Naive B cell (primary cell): ENCODE measurements at regions not wholly inside any gene's neighbourhood (a gene's known extent, or its start where the extent isn't known, plus 50 kb on each side); places are given as distances from the start of the nearest gene placed in this dataset.
"Not testable (repeated sequence)": the region's sequence is repeated elsewhere in the genome, so short reads cannot be mapped to it uniquely, and the experiment has no call there.

ENCODE experiments used
- ATAC-seq, 2 donors: fragments of 150-1000 bp; cut with Tn5 transposase; 2 replicates each; pipeline ENCODE4 v1.10.0; 2021; ENCODE audit warnings: low read depth in 2 of 2, mild to moderate bottlenecking in 2 of 2, moderate library complexity in 2 of 2
- DNase-seq: peaks from one replicate; pipeline ENCODE4 v3.0.0; 2022
- H3K27ac Mint-ChIP-seq, 6 donors: one replicate each; pipeline ENCODE4 v1.8.0; 2020 to 2022; ENCODE audit warnings: mild to moderate bottlenecking in 6 of 6, mixed read lengths in 6 of 6, moderate library complexity in 5 of 6, inconsistent platforms in 2 of 6
- H3K27me3 Mint-ChIP-seq, 3 donors: one replicate each; pipeline ENCODE4 v1.8.0; 2021 to 2022; ENCODE audit warnings: mixed read lengths in 3 of 3, mild to moderate bottlenecking in 1 of 3
- H3K36me3 Mint-ChIP-seq, 2 donors: one replicate each; pipeline ENCODE4 v1.8.0; 2020 to 2022; ENCODE audit warnings: mixed read lengths in 2 of 2, inconsistent platforms in 1 of 2, mild to moderate bottlenecking in 1 of 2
- H3K4me1 Mint-ChIP-seq, 3 donors: one replicate each; pipeline ENCODE4 v1.8.0; 2020 to 2022; ENCODE audit warnings: mixed read lengths in 3 of 3, inconsistent platforms in 1 of 3, mild to moderate bottlenecking in 1 of 3, moderate library complexity in 1 of 3
- H3K4me3 Mint-ChIP-seq, 8 donors: one replicate each; pipeline ENCODE4 v1.8.0; 2020 to 2022; ENCODE audit warnings: mild to moderate bottlenecking in 8 of 8, mixed read lengths in 8 of 8, moderate library complexity in 8 of 8, inconsistent platforms in 2 of 8
- H3K9me3 Mint-ChIP-seq, 7 donors: one replicate each; pipeline ENCODE4 v1.8.0; 2020 to 2022; ENCODE audit warnings: mixed read lengths in 7 of 7, mild to moderate bottlenecking in 5 of 7, inconsistent platforms in 2 of 7, moderate library complexity in 1 of 7

DNA sequence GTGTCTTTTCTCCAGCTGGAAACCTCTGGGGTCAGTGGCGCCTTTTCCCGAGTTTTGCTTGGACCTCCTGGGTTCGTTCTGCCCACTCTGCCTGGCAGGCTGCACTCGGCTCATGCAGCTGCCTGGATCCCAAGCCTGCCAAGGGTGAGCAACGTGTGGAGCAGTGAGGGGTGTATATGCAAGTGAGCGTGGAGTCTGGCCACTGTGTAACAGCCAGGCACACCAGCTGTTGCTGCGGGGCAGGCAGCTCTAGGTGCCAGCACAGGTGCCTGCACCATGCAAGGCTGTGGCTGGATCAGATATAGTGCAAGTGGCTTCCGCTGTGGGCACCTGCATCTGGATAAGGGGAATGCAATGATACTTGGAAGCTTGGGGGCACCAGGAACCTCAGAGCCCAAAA is 699.4 kb downstream of the SLITRK1 start:
- Mint-ChIP-seq H3K36me3 (no peaks in the 10 kb centered on the region), H3K27me3 (no peaks in the 10 kb centered on the region), H3K4me1 (no peaks in the 10 kb centered on the region), H3K4me3 (no peak overlapping the region), H3K27ac (no peak overlapping the region), H3K9me3 (peaks cover 0 to 8% (median 5%) of the 10 kb centered on the region in 7 donors)
- no peak for DNase-seq
- ATAC-seq: no peak

DNA sequence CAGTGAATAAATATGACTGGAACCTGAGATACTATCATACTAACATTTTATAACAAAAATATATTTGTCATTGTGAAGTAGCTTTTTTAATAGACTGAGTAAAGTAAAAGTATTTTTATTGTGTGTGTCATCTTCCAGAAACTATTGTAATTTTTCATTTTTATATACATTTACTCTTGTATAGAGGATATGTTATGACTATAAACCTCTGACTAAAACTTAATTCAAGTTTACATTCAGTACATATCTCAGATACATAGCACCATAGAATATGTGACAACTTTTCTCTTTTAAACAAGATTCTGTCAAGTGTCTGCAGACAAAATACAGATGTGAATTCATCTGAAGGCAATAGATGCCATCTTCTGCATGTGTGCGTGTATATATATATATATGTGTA is 704.3 kb downstream of the SLITRK1 start:
- peaks cover 0 to 9% (median 3%) of the 10 kb centered on the region in 7 donors for H3K9me3 Mint-ChIP-seq
- ATAC-seq (no peak), DNase-seq (no peak)
- H3K4me1 Mint-ChIP-seq: no peaks in the 10 kb centered on the region
- no peak overlapping the region for H3K27ac Mint-ChIP-seq
- H3K4me3 Mint-ChIP-seq: no peak overlapping the region
- no peaks in the 10 kb centered on the region for H3K27me3 Mint-ChIP-seq
- no peaks in the 10 kb centered on the region for H3K36me3 Mint-ChIP-seq

DNA sequence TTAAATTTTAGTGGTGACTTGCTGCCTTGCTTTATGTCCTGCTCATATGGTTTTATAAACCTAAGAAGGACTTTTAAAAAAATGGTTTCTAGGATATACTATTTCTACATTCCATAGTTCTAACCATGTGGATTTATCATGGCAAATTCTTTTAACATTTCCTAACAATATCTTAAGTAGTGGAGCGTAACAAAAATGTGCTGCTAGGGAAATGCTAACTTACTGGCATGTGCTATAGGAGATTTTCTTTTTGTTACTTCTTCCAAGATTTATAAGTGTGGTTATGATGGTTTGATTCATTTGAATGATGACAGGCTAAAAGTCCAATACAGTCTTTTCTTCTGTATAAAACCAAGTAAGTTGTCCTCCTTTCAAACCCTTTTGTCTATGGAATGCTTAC is 713.7 kb downstream of the SLITRK1 start:
- no peak overlapping the region for H3K4me3 Mint-ChIP-seq
- H3K4me1 Mint-ChIP-seq: no peaks in the 10 kb centered on the region
- H3K27me3 Mint-ChIP-seq: no peaks in the 10 kb centered on the region
- H3K36me3 Mint-ChIP-seq: no peaks in the 10 kb centered on the region
- DNase-seq (no peak), ATAC-seq (no peak)
- peaks cover 0 to 7% (median 3%) of the 10 kb centered on the region in 7 donors for H3K9me3 Mint-ChIP-seq
- no peak overlapping the region for H3K27ac Mint-ChIP-seq

DNA sequence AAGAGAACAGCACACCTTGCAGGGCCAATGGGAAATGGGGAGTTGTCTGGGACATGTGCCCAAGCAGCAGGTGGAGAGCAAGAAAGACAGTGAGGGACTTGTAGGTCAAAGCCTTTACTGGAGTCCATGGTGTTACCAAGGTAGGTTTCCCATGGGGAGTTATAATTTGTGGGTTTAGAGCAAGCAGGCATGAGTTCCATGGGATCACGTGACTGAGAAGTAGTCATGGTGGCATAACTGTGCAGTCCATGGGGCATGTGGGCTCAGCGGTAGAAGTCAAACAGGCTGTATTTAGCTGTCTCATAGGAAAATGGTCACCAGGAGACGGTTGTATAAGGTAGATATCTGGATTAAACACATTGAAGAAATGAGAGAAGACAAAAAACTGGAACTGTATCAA is 715.1 kb downstream of the SLITRK1 start:
- DNase-seq (no peak), ATAC-seq (no peak)
- H3K4me3 Mint-ChIP-seq: no peak overlapping the region
- H3K36me3 Mint-ChIP-seq: no peaks in the 10 kb centered on the region
- no peaks in the 10 kb centered on the region for H3K27me3 Mint-ChIP-seq
- H3K4me1 Mint-ChIP-seq: no peaks in the 10 kb centered on the region
- H3K9me3 Mint-ChIP-seq: peaks cover 0 to 5% (median 3%) of the 10 kb centered on the region in 7 donors
- no peak overlapping the region for H3K27ac Mint-ChIP-seq

DNA sequence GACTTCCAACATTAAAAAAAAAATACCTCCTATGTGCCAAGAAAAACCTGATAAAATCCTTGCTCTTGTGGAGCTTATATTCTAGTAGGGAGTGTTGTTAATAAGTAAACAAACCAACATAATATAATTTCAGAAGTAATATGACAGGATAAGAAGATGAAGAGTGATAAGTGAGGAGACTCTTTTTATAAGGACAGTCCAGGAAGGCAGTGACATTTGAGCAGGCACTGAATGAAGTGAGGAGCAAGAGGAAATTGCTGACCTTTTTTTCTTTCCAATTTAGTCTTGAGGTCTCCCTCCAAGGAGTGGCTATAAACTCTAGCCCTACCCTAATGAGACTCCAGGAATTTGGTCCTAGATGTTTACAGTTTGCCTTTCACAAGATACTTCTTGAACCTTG is 715.7 kb downstream of the SLITRK1 start:
- Mint-ChIP-seq H3K36me3 (no peaks in the 10 kb centered on the region), H3K27me3 (no peaks in the 10 kb centered on the region), H3K9me3 (peaks cover 0 to 5% (median 3%) of the 10 kb centered on the region in 7 donors), H3K4me3 (no peak overlapping the region), H3K4me1 (no peaks in the 10 kb centered on the region), H3K27ac (no peak overlapping the region)
- DNase-seq (no peak), ATAC-seq (no peak)

DNA sequence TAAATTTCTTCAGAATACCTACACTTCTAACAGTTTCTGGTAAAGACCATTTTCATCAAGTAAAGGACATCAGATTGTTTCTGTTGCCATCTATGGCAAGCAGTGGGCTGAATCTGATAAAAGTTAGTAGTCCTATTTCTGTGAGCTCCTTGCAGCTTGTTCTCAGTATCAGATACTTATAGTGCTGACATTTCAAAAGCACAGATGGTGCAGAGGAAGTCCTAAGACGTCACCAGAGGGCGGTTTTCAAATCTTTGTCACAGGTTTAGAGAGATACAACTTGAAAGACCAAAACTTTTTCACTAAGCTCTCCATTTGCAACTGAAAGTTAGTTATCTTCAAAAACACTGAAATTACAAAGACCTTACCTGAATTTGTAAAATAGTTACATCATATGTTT is 719.8 kb downstream of the SLITRK1 start:
- Mint-ChIP-seq H3K4me3 (no peak overlapping the region), H3K4me1 (no peaks in the 10 kb centered on the region), H3K9me3 (peaks cover 0 to 8% (median 3%) of the 10 kb centered on the region in 7 donors), H3K27ac (no peak overlapping the region), H3K27me3 (no peaks in the 10 kb centered on the region), H3K36me3 (no peaks in the 10 kb centered on the region)
- ATAC-seq: no peak
- no peak for DNase-seq

- no peak for DNase-seq
- no peaks in the 10 kb centered on the region for H3K4me1 Mint-ChIP-seq
- no peaks in the 10 kb centered on the region for H3K36me3 Mint-ChIP-seq
- ATAC-seq: no peak
- H3K27me3 Mint-ChIP-seq: no peaks in the 10 kb centered on the region
- H3K9me3 Mint-ChIP-seq: peaks cover 0 to 5% (median 0%) of the 10 kb centered on the region in 7 donors
- H3K27ac Mint-ChIP-seq: no peak overlapping the region
- no peak overlapping the region for H3K4me3 Mint-ChIP-seq
Observed at GRCh38 chr13:83153848-83154247, 728.4 kb downstream of the SLITRK1 start.

- Mint-ChIP-seq H3K36me3 (no peaks in the 10 kb centered on the region), H3K9me3 (peaks cover 0 to 5% (median 0%) of the 10 kb centered on the region in 7 donors), H3K27me3 (no peaks in the 10 kb centered on the region), H3K27ac (no peak overlapping the region), H3K4me1 (no peaks in the 10 kb centered on the region), H3K4me3 (no peak overlapping the region)
- no peak for DNase-seq
- ATAC-seq: no peak
Observed at GRCh38 chr13:83151308-83151660, 731.0 kb downstream of the SLITRK1 start.

DNA sequence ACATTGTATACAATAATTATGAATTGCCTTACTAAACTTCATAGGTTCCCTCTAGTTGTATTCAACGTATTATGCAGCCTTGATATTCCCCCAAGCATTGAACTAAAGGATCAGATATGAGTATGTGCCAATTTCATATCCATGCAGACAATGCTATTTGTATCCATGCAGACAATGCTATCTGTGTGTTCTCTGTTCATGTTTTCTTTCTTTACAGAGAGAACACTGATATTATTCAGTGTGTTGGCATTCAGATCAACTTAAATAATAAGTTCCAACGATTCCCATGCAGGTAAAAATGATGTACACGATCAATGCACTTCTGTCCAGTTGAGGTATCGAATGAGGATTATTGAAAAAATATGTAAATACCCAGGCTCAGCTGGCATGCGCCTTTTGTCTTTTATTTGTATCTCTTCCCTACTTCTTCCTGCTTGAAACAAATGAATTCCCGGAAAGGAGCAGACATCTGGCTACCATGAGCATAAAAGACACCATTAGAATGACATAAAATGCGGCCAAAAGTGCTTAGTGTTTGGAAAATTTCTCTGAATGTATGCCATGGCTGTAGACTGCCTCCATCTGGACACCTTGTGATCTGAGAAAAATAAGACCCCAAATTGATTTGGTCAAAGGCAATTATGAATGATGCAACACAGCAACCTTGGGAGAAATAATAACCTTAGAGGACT is 731.5 kb downstream of the SLITRK1 start:
- Mint-ChIP-seq H3K27ac (no peak overlapping the region), H3K4me1 (no peaks in the 10 kb centered on the region), H3K36me3 (no peaks in the 10 kb centered on the region), H3K9me3 (peaks cover 0 to 5% (median 0%) of the 10 kb centered on the region in 7 donors), H3K27me3 (no peaks in the 10 kb centered on the region), H3K4me3 (no peak overlapping the region)
- DNase-seq (no peak), ATAC-seq (no peak)

- H3K9me3 Mint-ChIP-seq: peaks cover 0 to 7% (median 1%) of the 10 kb centered on the region in 7 donors
- H3K27ac Mint-ChIP-seq: no peak overlapping the region
- H3K36me3 Mint-ChIP-seq: no peaks in the 10 kb centered on the region
- ATAC-seq: no peak
- no peak for DNase-seq
- H3K4me3 Mint-ChIP-seq: no peak overlapping the region
- H3K4me1 Mint-ChIP-seq: no peaks in the 10 kb centered on the region
- H3K27me3 Mint-ChIP-seq: no peaks in the 10 kb centered on the region
Observed at GRCh38 chr13:83136660-83137059, 745.6 kb downstream of the SLITRK1 start.

DNA sequence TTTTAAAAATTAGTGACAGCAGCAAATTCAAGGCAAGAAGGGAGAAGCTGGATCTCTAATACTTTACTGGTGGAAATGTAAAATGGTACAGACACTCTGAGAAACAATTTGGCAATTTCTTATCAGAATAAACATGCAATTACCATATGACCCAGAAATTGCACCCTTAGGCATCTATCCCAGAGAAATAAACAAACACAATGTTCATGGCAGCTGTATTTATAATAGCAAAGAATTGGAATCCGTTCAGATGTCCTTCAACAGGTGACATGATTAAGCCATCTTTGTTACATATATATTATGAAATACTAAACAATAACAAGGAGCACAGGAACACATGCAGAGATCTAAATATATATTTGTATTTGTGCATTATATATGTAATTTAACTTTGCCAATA is 756.5 kb downstream of the SLITRK1 start:
- H3K36me3 Mint-ChIP-seq: no peaks in the 10 kb centered on the region
- H3K4me1 Mint-ChIP-seq: no peaks in the 10 kb centered on the region
- H3K27ac Mint-ChIP-seq: no peak overlapping the region
- ATAC-seq: no peak
- no peak for DNase-seq
- peaks cover 0 to 8% (median 2%) of the 10 kb centered on the region in 7 donors for H3K9me3 Mint-ChIP-seq
- no peaks in the 10 kb centered on the region for H3K27me3 Mint-ChIP-seq
- H3K4me3 Mint-ChIP-seq: no peak overlapping the region

DNA sequence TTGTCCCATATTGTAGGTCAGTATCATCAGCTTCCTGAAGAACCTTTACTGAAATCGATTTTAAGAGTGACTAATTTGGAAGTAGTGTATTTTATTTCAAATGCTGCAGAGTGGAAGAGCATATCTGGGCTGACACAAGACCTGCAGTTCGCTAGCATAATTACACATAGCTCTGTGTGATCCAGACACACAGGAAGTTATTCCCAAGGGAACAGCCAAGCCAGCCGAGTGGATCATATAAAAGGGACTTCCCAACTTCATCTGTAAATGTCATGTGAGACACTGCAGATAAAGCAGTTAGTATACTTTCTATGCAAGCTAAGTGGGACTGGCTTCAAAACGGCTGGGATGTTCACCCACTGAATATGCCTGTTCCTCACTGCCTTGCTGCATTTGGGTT is 760.4 kb downstream of the SLITRK1 start:
- DNase-seq (no peak), ATAC-seq (no peak)
- Mint-ChIP-seq H3K36me3 (no peaks in the 10 kb centered on the region), H3K27ac (no peak overlapping the region), H3K4me3 (no peak overlapping the region), H3K27me3 (no peaks in the 10 kb centered on the region), H3K9me3 (peaks cover 0 to 6% (median 0%) of the 10 kb centered on the region in 7 donors), H3K4me1 (no peaks in the 10 kb centered on the region)

- DNase-seq (no peak), ATAC-seq (no peak)
- Mint-ChIP-seq H3K27me3 (no peaks in the 10 kb centered on the region), H3K4me1 (no peaks in the 10 kb centered on the region), H3K4me3 (no peak overlapping the region), H3K27ac (no peak overlapping the region), H3K36me3 (no peaks in the 10 kb centered on the region), H3K9me3 (peaks cover 0 to 7% (median 0%) of the 10 kb centered on the region in 7 donors)
Observed at GRCh38 chr13:83117046-83117445, 765.2 kb downstream of the SLITRK1 start.

DNA sequence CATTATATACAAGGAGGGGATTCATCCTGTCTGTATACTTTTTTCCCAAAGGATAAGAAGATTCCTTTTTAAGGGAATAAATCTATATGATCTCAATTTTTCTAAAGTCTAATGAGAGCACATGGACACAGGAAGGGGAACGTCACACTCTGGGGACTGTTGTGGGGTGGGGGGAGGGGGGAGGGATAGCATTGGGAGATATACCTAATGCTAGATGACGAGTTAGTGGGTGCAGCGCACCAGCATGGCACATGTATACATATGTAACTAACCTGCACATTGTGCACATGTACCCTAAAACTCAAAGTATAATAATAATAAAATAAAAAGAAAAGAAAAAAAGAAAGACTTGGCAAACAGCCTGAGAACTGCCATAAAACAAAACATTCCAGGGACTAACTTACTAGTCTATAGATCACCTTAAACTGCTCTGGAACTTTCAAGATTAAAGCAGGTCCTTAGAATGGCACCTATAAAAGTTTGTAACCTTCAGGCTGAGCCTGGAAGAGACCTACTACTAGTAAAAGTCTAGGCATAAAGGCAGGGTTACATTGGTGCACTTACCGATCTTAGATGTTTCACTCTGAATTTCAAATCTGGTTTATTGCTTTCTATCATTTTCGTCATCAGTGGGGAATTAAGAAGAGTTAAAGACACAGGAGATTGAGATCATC is 780.6 kb downstream of the SLITRK1 start:
- peaks cover 0 to 13% (median 4%) of the 10 kb centered on the region in 7 donors for H3K9me3 Mint-ChIP-seq
- not testable (repeated sequence) for H3K27me3 Mint-ChIP-seq, ATAC-seq, H3K4me1 Mint-ChIP-seq, DNase-seq, H3K27ac Mint-ChIP-seq, H3K36me3 Mint-ChIP-seq, H3K4me3 Mint-ChIP-seq
